Neural cell (in vitro differentiated cells): ENCODE measurements at regions not wholly inside any gene's neighbourhood (a gene's known extent, or its start where the extent isn't known, plus 50 kb on each side); places are given as distances from the start of the nearest gene placed in this dataset.

Experiments used
- H2AFZ ChIP-seq: fragments of 200-600, 300-800 bp; sonication (generic), shearing (Covaris generic); 2 replicates; pipeline ENCODE4 v1.6.0; 2014; ENCODE audit warnings: low read depth, mild to moderate bottlenecking, antibody characterized with exemption, low read length, moderate library complexity
- H3F3A ChIP-seq: fragments of 200-600 bp; shearing (Covaris generic); 2 replicates; pipeline ENCODE4 v1.6.1; 2016; ENCODE audit warnings: mild to moderate bottlenecking, moderate library complexity, mixed read lengths, antibody characterized with exemption, low read length; ENCODE audit not compliant: insufficient read depth, poor library complexity, severe bottlenecking
- H3K27ac ChIP-seq: fragments of 200-600, 300-800 bp; sonication (generic), shearing (Covaris generic); 2 replicates; pipeline ENCODE4 v1.5.1; 2014; ENCODE audit warnings: mild to moderate bottlenecking, low read length, moderate library complexity
- H3K27me3 ChIP-seq: fragments of 300-800, 200-600 bp; sonication (generic), shearing (Covaris generic); 2 replicates; pipeline ENCODE4 v1.6.0; 2014; ENCODE audit warnings: mild to moderate bottlenecking, low read depth, low read length, moderate library complexity; ENCODE audit not compliant: insufficient read depth
- H3K36me3 ChIP-seq: fragments of 300-800, 200-600 bp; sonication (generic), shearing (Covaris generic); 2 replicates; pipeline ENCODE4 v1.5.1; 2014; ENCODE audit warnings: mild to moderate bottlenecking, antibody characterized with exemption, low read length, moderate library complexity; ENCODE audit not compliant: insufficient read depth
- H3K4me2 ChIP-seq: fragments of 300-800, 200-600 bp; sonication (generic), shearing (Covaris generic); 2 replicates; pipeline ENCODE4 v1.6.0; 2014; ENCODE audit warnings: mild to moderate bottlenecking, low read length
- H3K4me3 ChIP-seq: fragments of 300-800, 200-600 bp; sonication (generic), shearing (Covaris generic); 2 replicates; pipeline ENCODE4 v1.5.1; 2014; ENCODE audit warnings: mild to moderate bottlenecking, low read length, moderate library complexity
- H3K79me2 ChIP-seq: fragments of 200-600 bp; shearing (Covaris generic); replicated peaks from 2 replicates; pipeline ENCODE4 v1.6.0; 2014; ENCODE audit warnings: mild to moderate bottlenecking, low read length, moderate library complexity; ENCODE audit not compliant: insufficient read depth
- H3K9ac ChIP-seq: fragments of 300-800, 200-600 bp; sonication (generic), shearing (Covaris generic); 2 replicates; pipeline ENCODE4 v1.6.1; 2016; ENCODE audit warnings: mild to moderate bottlenecking, low read length, mixed read lengths
- H3K9me2 ChIP-seq: fragments of 200-600 bp; shearing (Covaris generic); 2 replicates; pipeline ENCODE4 v1.6.1; 2016; ENCODE audit warnings: mild to moderate bottlenecking, low read length, mixed read lengths; ENCODE audit not compliant: insufficient read depth
- H3K9me3 ChIP-seq: fragments of 200-600, 300-800 bp; sonication (generic), shearing (Covaris generic); 2 replicates; pipeline ENCODE4 v1.6.1; 2016; ENCODE audit warnings: mild to moderate bottlenecking, mixed run types, low read length, moderate library complexity, mixed read lengths
- H4K20me1 ChIP-seq: fragments of 200-600 bp; shearing (Covaris generic); 2 replicates; pipeline ENCODE4 v1.6.1; 2016; ENCODE audit warnings: mild to moderate bottlenecking, mixed run types; ENCODE audit not compliant: insufficient read depth
- EP300 ChIP-seq: fragments of 450-650 bp; conservative IDR thresholded peaks from 2 replicates; pipeline ENCODE4 v1.6.1; 2014; ENCODE audit warnings: antibody characterized with exemption, mild to moderate bottlenecking, moderate library complexity; ENCODE audit not compliant: poor library complexity, severe bottlenecking
- EZH2 ChIP-seq: fragments of 200-600, 300-800 bp; shearing (Covaris generic), sonication (generic); IDR thresholded peaks from 2 replicates; pipeline ENCODE4 v1.6.1; 2014; ENCODE audit warnings: antibody characterized with exemption, low read length, borderline replicate concordance, mild to moderate bottlenecking; ENCODE audit not compliant: insufficient read depth, poor library complexity, severe bottlenecking
- MXI1 ChIP-seq: fragments of 450-650 bp; conservative IDR thresholded peaks from 2 replicates; pipeline ENCODE4 v1.6.1; 2014; ENCODE audit warnings: antibody characterized with exemption, mild to moderate bottlenecking; ENCODE audit not compliant: poor library complexity, severe bottlenecking
- POLR2AphosphoS5 ChIP-seq: IDR thresholded peaks from 2 replicates; pipeline ENCODE4 v1.6.1; 2012
- RAD21 ChIP-seq: fragments of 450-650 bp; conservative IDR thresholded peaks from 2 replicates; pipeline ENCODE4 v1.6.1; 2014; ENCODE audit warnings: antibody characterized with exemption, mild to moderate bottlenecking, moderate library complexity
- REST ChIP-seq: IDR thresholded peaks from 2 replicates; pipeline ENCODE4 v1.6.1; 2012; ENCODE audit warnings: borderline replicate concordance
- SMC3 ChIP-seq: fragments of 450-650 bp; conservative IDR thresholded peaks from 2 replicates; pipeline ENCODE4 v1.6.1; 2014; ENCODE audit warnings: antibody characterized with exemption, mild to moderate bottlenecking, moderate library complexity; ENCODE audit not compliant: poor library complexity
- TAF1 ChIP-seq: IDR thresholded peaks from 2 replicates; pipeline ENCODE4 v1.6.1; 2012; ENCODE audit warnings: low read depth
- TF ChIP-seq, protein P1 (sequence below): fragments of 450-650 bp; IDR thresholded peaks from 2 replicates; pipeline ENCODE4 v1.5.1; 2014; ENCODE audit warnings: antibody characterized with exemption, mild to moderate bottlenecking, moderate library complexity; ENCODE audit not compliant: poor library complexity, severe bottlenecking

DNA sequence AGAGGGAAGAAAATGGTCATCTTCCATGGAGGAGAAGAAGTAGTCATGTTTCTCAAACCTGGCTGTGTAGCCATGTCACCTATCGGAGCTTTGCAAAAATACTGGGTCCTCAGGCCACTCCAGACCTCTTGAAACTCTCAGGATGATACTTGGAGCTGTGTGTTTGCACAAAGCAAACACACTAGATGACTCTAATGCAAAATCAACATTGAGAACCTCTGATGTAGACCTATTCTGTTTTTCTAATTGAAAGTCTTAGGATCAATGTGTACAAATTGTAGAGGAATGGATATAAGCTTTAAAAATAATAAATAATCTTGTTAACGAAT lies 444.3 kb downstream of the RND3 start:
- no peaks in the 10 kb centered on the region for H3K79me2 ChIP-seq
- no peaks in the 10 kb centered on the region for H3F3A ChIP-seq
- no peak overlapping the region for H3K4me2 ChIP-seq
- TF ChIP-seq EZH2 (no peak), RAD21 (no peak), POLR2AphosphoS5 (no peak), SMC3 (no peak), EP300 (no peak), TAF1 (no peak), MXI1 (no peak), REST (no peak)
- TF ChIP-seq, protein P1, sequence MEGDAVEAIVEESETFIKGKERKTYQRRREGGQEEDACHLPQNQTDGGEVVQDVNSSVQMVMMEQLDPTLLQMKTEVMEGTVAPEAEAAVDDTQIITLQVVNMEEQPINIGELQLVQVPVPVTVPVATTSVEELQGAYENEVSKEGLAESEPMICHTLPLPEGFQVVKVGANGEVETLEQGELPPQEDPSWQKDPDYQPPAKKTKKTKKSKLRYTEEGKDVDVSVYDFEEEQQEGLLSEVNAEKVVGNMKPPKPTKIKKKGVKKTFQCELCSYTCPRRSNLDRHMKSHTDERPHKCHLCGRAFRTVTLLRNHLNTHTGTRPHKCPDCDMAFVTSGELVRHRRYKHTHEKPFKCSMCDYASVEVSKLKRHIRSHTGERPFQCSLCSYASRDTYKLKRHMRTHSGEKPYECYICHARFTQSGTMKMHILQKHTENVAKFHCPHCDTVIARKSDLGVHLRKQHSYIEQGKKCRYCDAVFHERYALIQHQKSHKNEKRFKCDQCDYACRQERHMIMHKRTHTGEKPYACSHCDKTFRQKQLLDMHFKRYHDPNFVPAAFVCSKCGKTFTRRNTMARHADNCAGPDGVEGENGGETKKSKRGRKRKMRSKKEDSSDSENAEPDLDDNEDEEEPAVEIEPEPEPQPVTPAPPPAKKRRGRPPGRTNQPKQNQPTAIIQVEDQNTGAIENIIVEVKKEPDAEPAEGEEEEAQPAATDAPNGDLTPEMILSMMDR: no peak
- no peaks in the 10 kb centered on the region for H3K9me3 ChIP-seq
- no peak overlapping the region for H2AFZ ChIP-seq
- H3K9ac ChIP-seq: no peak overlapping the region
- no peaks in the 10 kb centered on the region for H3K36me3 ChIP-seq
- H3K4me3 ChIP-seq: no peak overlapping the region
- H3K27me3 ChIP-seq: no peaks in the 10 kb centered on the region
- no peaks in the 10 kb centered on the region for H3K9me2 ChIP-seq
- H3K27ac ChIP-seq: no peak overlapping the region
- H4K20me1 ChIP-seq: no peaks in the 10 kb centered on the region

DNA sequence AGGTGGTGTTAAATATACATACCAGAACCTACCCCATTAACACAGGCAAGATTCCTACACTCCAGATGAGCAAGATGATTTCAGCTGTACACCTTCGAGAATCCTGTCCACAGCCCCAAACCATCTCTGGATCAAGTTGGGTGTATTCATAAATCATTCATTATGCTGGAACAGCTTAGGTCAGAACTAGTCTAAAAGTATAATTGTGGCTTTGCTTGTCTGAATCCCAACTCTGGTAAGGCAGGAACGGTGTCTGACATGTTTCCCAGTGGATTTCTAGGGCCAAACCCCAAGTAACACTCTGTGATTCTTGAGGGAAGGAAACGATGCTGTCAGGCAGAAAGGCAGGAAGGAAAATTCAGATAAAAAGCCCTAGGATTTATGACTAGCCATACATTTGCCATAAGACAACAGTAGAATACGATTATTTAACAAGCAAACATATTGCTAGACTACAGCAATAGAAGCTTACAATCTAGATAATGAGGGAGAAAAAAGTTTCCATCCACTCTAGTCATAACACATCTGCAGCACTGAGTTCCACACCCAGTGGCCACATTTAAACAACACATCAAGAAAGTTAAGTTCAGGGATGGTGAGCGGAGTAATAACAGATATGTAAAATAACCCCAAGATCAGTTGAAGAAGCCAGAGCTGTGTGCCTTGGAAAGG lies 444.8 kb downstream of the RND3 start:
- Histone ChIP-seq H3K4me3 (no peak overlapping the region), H3K36me3 (no peaks in the 10 kb centered on the region), H3K4me2 (no peak overlapping the region), H3K27ac (no peak overlapping the region), H3K9me2 (no peaks in the 10 kb centered on the region), H3K79me2 (no peaks in the 10 kb centered on the region), H2AFZ (no peak overlapping the region), H3K27me3 (no peaks in the 10 kb centered on the region), H3F3A (no peaks in the 10 kb centered on the region), H4K20me1 (no peaks in the 10 kb centered on the region), H3K9ac (no peak overlapping the region), H3K9me3 (no peaks in the 10 kb centered on the region)
- TF ChIP-seq EP300 (no peak), RAD21 (no peak), TAF1 (no peak), POLR2AphosphoS5 (no peak), REST (no peak), EZH2 (no peak), SMC3 (no peak), MXI1 (no peak)
